SK-N-SH (cell line): ENCODE measurements at regions not wholly inside any gene's neighbourhood (a gene's known extent, or its start where the extent isn't known, plus 50 kb on each side); places are given as distances from the start of the nearest gene placed in this dataset.
"Not testable (repeated sequence)": the region's sequence is repeated elsewhere in the genome, so short reads cannot be mapped to it uniquely, and the experiment has no call there.

Experiments
- CTCF ChIA-PET: fragments of 300-600, 350-600 bp; formaldehyde crosslinking; extraction: SDS; loops from one replicate; lab custom pipeline; 2021; lab: Yijun Ruan, JAX
- POLR2A ChIA-PET: fragments of 350-600 bp; sonication (Branson Sonifier 250); formaldehyde crosslinking; extraction: SDS; loops from one replicate; lab custom pipeline; 2020; ENCODE audit warnings: antibody characterized with exemption, inconsistent platforms; lab: Yijun Ruan, JAX
- DNase-seq: peaks from one replicate; pipeline ENCODE4 v3.0.0; 2012
- H2AFZ ChIP-seq: fragments of 200-600 bp; sonication (generic); 2 replicates; pipeline ENCODE4 v1.8.1; 2016; ENCODE audit warnings: antibody characterized with exemption, mild to moderate bottlenecking, low read depth
- H3F3A ChIP-seq: fragments of 200-600 bp; sonication (generic); replicated peaks from 2 replicates; pipeline ENCODE3; 2016; ENCODE audit warnings: antibody characterized with exemption, mild to moderate bottlenecking; ENCODE audit not compliant: insufficient read depth
- H3K27ac ChIP-seq, 2 experiments: fragments of 200-500 bp in 1 of 2; fragments of 200-600 bp in 1 of 2; sonication (Bioruptor generic) in 1 of 2; sonication (generic), shearing (Covaris generic) in 1 of 2; 2 replicates each; pipeline versions ENCODE4 v1.5.1 to v1.6.1; 2014 to 2016; ENCODE audit warnings: low read depth in 2 of 2, inconsistent platforms in 1 of 2, low read length in 1 of 2, mild to moderate bottlenecking in 1 of 2, mixed read lengths in 1 of 2
- H3K27me3 ChIP-seq: fragments of 200-600 bp; sonication (generic), shearing (Covaris generic); 2 replicates; pipeline ENCODE4 v1.6.1; 2016; ENCODE audit warnings: mixed run types; ENCODE audit not compliant: insufficient read depth
- H3K36me3 ChIP-seq, 2 experiments: fragments of 200-500 bp in 1 of 2; fragments of 200-600 bp in 1 of 2; sonication (Bioruptor generic) in 1 of 2; sonication (generic) in 1 of 2; replicated peaks in 1 of 2; 2 replicates each; pipeline versions ENCODE3 to v1.5.1; 2014 to 2016; ENCODE audit warnings: low read length in 1 of 2, mild to moderate bottlenecking in 1 of 2; ENCODE audit not compliant: insufficient read depth in 2 of 2, control insufficient read depth in 1 of 2
- H3K4me1 ChIP-seq, 2 experiments: fragments of 200-500 bp in 1 of 2; fragments of 200-600 bp in 1 of 2; sonication (Bioruptor generic) in 1 of 2; sonication (generic), shearing (Covaris generic) in 1 of 2; 2 replicates each; pipeline versions ENCODE4 v1.5.1 to v1.6.1; 2014 to 2016; ENCODE audit warnings: low read depth in 1 of 2, low read length in 1 of 2, mixed run types in 1 of 2; ENCODE audit not compliant: insufficient read depth in 2 of 2, control insufficient read depth in 1 of 2
- H3K4me2 ChIP-seq: fragments of 200-600 bp; sonication (generic), shearing (Covaris generic); 2 replicates; pipeline ENCODE4 v1.6.1; 2017; ENCODE audit warnings: mixed run types
- H3K4me3 ChIP-seq, 2 experiments: fragments of 200-500 bp in 1 of 2; fragments of 200-600 bp in 1 of 2; sonication (Bioruptor generic) in 1 of 2; sonication (generic), shearing (Covaris generic) in 1 of 2; 2 replicates each; pipeline versions ENCODE4 v1.5.1 to v1.8.1; 2014 to 2016; ENCODE audit warnings: low read depth in 2 of 2, inconsistent platforms in 1 of 2, low read length in 1 of 2, mild to moderate bottlenecking in 1 of 2, mixed read lengths in 1 of 2, moderate library complexity in 1 of 2
- H3K79me2 ChIP-seq: fragments of 200-600 bp; sonication (generic); 2 replicates; pipeline ENCODE4 v1.8.1; 2017; ENCODE audit warnings: mild to moderate bottlenecking; ENCODE audit not compliant: insufficient read depth
- H3K9ac ChIP-seq: fragments of 200-600 bp; sonication (generic); 2 replicates; pipeline ENCODE4 v1.6.1; 2017; ENCODE audit warnings: mixed run types
- H3K9me2 ChIP-seq: fragments of 200-600 bp; sonication (generic); 2 replicates; pipeline ENCODE4 v1.6.1; 2017; ENCODE audit warnings: mixed run types
- H3K9me3 ChIP-seq: fragments of 200-600 bp; sonication (generic); 2 replicates; pipeline ENCODE4 v1.6.1; 2017; ENCODE audit warnings: mixed run types, mild to moderate bottlenecking, moderate library complexity
- H4K20me1 ChIP-seq: fragments of 200-600 bp; sonication (generic); 2 replicates; pipeline ENCODE4 v1.6.1; 2017; ENCODE audit warnings: mild to moderate bottlenecking, mixed run types; ENCODE audit not compliant: insufficient read depth
- EP300 ChIP-seq, 2 experiments: IDR thresholded peaks; 2 replicates each; pipeline versions ENCODE4 v1.4.0 to v1.6.1; 2012; ENCODE audit warnings: borderline replicate concordance in 1 of 2, low read depth in 1 of 2, low read length in 1 of 2
- FOXJ3 ChIP-seq: sonication (generic); formaldehyde crosslinking; IDR thresholded peaks from 2 replicates; pipeline ENCODE4 v1.5.1; 2020; ENCODE audit warnings: mild to moderate bottlenecking, missing genetic modification reagents
- FOXM1 ChIP-seq: IDR thresholded peaks from 2 replicates; pipeline ENCODE4 v1.4.0; 2012; ENCODE audit warnings: low read depth, mild to moderate bottlenecking
- GATA2 ChIP-seq: sonication (generic); formaldehyde crosslinking; IDR thresholded peaks from 2 replicates; pipeline ENCODE4 v1.5.0; 2020; ENCODE audit warnings: mild to moderate bottlenecking, missing genetic modification reagents
- MEF2A ChIP-seq: IDR thresholded peaks from 2 replicates; pipeline ENCODE4 v1.4.0; 2012; ENCODE audit warnings: low read depth, borderline replicate concordance
- MXI1 ChIP-seq: IDR thresholded peaks from 2 replicates; pipeline ENCODE4 v1.6.1; 2012; ENCODE audit warnings: mild to moderate bottlenecking, low read depth, low read length, improper control_type of control experiment
- NFIC ChIP-seq: IDR thresholded peaks from 2 replicates; pipeline ENCODE4 v1.4.0; 2012; ENCODE audit warnings: borderline replicate concordance
- NRF1 ChIP-seq: IDR thresholded peaks from 2 replicates; pipeline ENCODE4 v1.6.1; 2012; ENCODE audit warnings: low read depth, mild to moderate bottlenecking, low read length
- RFX5 ChIP-seq: IDR thresholded peaks from 2 replicates; pipeline ENCODE4 v1.6.1; 2012; ENCODE audit warnings: mild to moderate bottlenecking, improper control_type of control experiment, low read length
- RXRA ChIP-seq: IDR thresholded peaks from 2 replicates; pipeline ENCODE4 v1.4.0; 2012; ENCODE audit warnings: low read depth, mild to moderate bottlenecking, borderline replicate concordance
- TAF1 ChIP-seq: IDR thresholded peaks from 2 replicates; pipeline ENCODE4 v1.6.1; 2012; ENCODE audit warnings: low read depth, mild to moderate bottlenecking, low read length, moderate library complexity, borderline replicate concordance
- TCF12 ChIP-seq: IDR thresholded peaks from 2 replicates; pipeline ENCODE4 v1.4.0; 2012
- TEAD4 ChIP-seq: IDR thresholded peaks from 2 replicates; pipeline ENCODE4 v1.4.0; 2012; ENCODE audit warnings: mild to moderate bottlenecking, borderline replicate concordance; ENCODE audit not compliant: insufficient read depth
- USF1 ChIP-seq: IDR thresholded peaks from 2 replicates; pipeline ENCODE4 v1.4.0; 2012; ENCODE audit warnings: low read depth, borderline replicate concordance
- WGBS: methylation state at CpG from one replicate; pipeline ENCODE4 v1.1.6; 2017; ENCODE audit warnings: low lambda C conversion rate; 5-methylcytosine and 5-hydroxymethylcytosine counted together
- TF ChIP-seq, protein P1 (sequence below): fragments of 150-350 bp; IDR thresholded peaks from 2 replicates; pipeline ENCODE4 v1.6.1; 2016; ENCODE audit warnings: mild to moderate bottlenecking, low read depth, low read length
- TF ChIP-seq, protein P2 (sequence below): fragments of 150-350 bp; IDR thresholded peaks from 2 replicates; pipeline ENCODE4 v1.6.1; 2017; ENCODE audit warnings: antibody characterized with exemption, low read length, low read depth, borderline replicate concordance
- TF ChIP-seq, protein P3 (sequence below): IDR thresholded peaks from 2 replicates; pipeline ENCODE4; 2012

DNA sequence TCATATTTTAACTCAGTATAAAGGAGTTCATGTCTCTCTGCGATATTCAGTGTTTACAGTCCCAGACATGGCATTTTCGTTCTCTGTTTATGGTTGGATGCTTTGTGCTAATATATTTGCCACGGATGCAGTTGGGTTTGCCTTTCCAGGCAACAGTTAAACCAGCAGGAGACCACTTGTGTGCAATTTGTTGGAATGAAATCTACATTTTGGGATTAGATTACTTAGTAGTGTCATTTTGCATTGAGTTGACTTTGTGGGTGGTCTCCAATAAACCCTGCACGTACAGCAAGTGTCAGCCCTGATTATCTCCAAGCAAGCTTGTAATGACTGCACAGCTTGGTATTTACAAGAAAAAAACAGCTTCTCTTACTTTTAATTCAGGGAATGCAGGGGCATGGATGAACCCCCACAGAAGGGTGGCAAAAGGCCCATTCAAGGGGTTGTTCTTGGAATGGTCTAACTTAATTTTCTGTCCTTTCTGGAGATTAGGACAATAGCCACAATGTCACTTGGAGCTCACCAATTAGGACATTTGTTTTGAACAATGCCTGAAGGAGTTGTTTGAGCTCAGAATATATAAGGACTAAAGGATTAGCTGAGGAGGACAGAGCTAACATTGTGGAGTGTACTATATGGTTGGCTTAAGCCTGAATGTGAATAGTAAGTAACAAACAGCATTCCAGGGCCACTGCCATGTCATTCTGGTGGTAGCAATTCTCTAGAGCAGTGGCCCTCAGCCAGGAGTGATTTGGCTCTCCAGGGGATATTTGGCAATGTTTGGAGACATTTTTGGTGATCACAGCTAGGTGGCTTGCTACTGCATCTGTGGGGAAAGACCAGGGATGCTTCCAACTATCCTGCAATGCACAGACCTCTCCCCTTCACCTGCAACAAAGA is 121.5 kb downstream of the SLC4A3 start:
- CTCF ChIA-PET, result interaction anchor here (1.3 kb wide), 1 partner anchor 10 kb away, joined by 4 read pairs; no protein-coding TSS in a partner anchor
- Histone ChIP-seq H3K36me3 (no peaks in the 10 kb centered on the region), H3K27ac (no peak overlapping the region)

DNA sequence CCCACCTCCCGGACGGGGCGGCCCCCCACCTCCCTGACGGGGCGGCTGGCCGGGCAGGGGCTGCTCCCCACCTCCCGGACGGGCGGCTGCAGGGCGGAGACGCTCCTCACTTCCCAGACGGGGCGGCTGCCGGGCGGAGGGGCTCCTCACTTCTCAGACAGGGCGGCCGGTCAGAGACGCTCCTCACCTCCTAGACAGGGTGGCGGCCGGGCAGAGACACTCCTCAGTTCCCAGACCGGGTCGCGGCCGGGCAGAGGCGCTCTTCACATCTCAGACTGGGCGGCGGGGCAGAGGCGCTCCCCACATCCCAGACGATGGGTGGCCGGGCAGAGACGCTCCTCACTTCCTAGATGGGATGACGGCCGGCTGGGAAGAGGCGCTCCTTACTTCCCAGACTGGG is 123.7 kb downstream of the SLC4A3 start:
- H3K4me3 ChIP-seq, CTCF ChIA-PET, DNase-seq, H3K9ac ChIP-seq, H3K79me2 ChIP-seq, H3K9me2 ChIP-seq, H3K27ac ChIP-seq, H3K4me1 ChIP-seq, H2AFZ ChIP-seq, H3K4me2 ChIP-seq, H3K9me3 ChIP-seq, H3F3A ChIP-seq, H4K20me1 ChIP-seq, H3K27me3 ChIP-seq, H3K36me3 ChIP-seq, POLR2A ChIA-PET: not testable (repeated sequence)
- WGBS, result 60% methylated on average over 6 of the region's 34 CpGs

More for the DNA sequence above, 121.5 kb downstream of the SLC4A3 start:
- H3K79me2 ChIP-seq, result no peaks in the 10 kb centered on the region
- H3F3A ChIP-seq, result no peaks in the 10 kb centered on the region
- no peak overlapping the region for H3K9ac ChIP-seq
- no peaks in the 10 kb centered on the region; the same call in 1 of the 2 replicates for H3K27me3 ChIP-seq
- TF ChIP-seq TAF1, result no peak
- TF ChIP-seq, all 33 proteins: peak for 0
- no peak overlapping the region for H3K4me3 ChIP-seq
- H3K4me2 ChIP-seq, result no peak overlapping the region
- H2AFZ ChIP-seq, result no peak overlapping the region
- no peaks in the 10 kb centered on the region for H4K20me1 ChIP-seq
- H3K9me2 ChIP-seq, result no peaks in the 10 kb centered on the region
- POLR2A ChIA-PET, result no interaction called here
- 2% methylated on average over 4 of the region's 4 CpGs for WGBS
- H3K9me3 ChIP-seq, result no peaks in the 10 kb centered on the region
- DNase-seq, result no peak
- no peaks in the 10 kb centered on the region for H3K4me1 ChIP-seq

DNA sequence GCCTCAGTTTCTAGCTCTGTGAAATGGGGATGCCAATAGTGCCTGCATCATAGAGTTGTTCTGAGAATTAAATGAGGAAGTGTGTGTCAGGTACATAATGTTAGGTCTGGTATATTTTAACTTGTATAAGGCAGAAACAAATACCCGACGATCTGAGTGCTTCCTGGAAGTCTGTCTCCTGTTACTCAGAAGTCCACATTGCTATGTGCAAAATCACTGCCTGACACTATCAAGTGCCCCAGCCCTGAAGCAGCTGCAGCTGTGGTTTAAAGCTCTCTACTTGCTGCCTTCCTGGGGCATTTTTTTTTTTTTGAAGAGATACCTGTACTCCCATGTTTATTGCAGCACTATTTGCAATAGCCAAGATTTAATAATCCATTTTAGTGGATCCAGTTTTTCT is 125.3 kb downstream of the SLC4A3 start:
- no peak for DNase-seq
- Histone ChIP-seq H3K27ac (no peak overlapping the region), H3K36me3 (no peaks in the 10 kb centered on the region), H3K79me2 (no peaks in the 10 kb centered on the region), H3K4me3 (no peak overlapping the region), H2AFZ (no peak overlapping the region), H3K4me2 (no peak overlapping the region), H3K9ac (no peak overlapping the region), H3K4me1 (no peaks in the 10 kb centered on the region), H3K27me3 (no peaks in the 10 kb centered on the region), H3K9me3 (no peaks in the 10 kb centered on the region), H4K20me1 (no peaks in the 10 kb centered on the region), H3K9me2 (no peaks in the 10 kb centered on the region), H3F3A (no peaks in the 10 kb centered on the region)
- 6% methylated on average over 2 of the region's 2 CpGs for WGBS
- CTCF ChIA-PET, result no interaction called here
- POLR2A ChIA-PET, result no interaction called here
- TF ChIP-seq RFX5, result no peak
- no peak for TF ChIP-seq TEAD4
- TF ChIP-seq TAF1, result no peak
- TF ChIP-seq FOXM1, result no peak
- no peak for TF ChIP-seq NFIC
- no peak for TF ChIP-seq FOXJ3 (CRISPR knock-in tag)
- TF ChIP-seq, protein P1, sequence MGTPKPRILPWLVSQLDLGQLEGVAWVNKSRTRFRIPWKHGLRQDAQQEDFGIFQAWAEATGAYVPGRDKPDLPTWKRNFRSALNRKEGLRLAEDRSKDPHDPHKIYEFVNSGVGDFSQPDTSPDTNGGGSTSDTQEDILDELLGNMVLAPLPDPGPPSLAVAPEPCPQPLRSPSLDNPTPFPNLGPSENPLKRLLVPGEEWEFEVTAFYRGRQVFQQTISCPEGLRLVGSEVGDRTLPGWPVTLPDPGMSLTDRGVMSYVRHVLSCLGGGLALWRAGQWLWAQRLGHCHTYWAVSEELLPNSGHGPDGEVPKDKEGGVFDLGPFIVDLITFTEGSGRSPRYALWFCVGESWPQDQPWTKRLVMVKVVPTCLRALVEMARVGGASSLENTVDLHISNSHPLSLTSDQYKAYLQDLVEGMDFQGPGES, result no peak
- TF ChIP-seq MXI1, result no peak
- no peak for TF ChIP-seq NRF1
- no peak for TF ChIP-seq EP300 (IDR thresholded peaks at IDR 0.05; ENCODE audit: borderline replicate concordance in 1 of 2, low read depth in 1 of 2, low read length in 1 of 2)
- TF ChIP-seq, protein P2, sequence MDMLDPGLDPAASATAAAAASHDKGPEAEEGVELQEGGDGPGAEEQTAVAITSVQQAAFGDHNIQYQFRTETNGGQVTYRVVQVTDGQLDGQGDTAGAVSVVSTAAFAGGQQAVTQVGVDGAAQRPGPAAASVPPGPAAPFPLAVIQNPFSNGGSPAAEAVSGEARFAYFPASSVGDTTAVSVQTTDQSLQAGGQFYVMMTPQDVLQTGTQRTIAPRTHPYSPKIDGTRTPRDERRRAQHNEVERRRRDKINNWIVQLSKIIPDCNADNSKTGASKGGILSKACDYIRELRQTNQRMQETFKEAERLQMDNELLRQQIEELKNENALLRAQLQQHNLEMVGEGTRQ, result no peak
- no peak for TF ChIP-seq MEF2A
- no peak for TF ChIP-seq USF1
- TF ChIP-seq GATA2 (CRISPR knock-in tag), result no peak
- TF ChIP-seq RXRA, result no peak
- TF ChIP-seq, protein P3, sequence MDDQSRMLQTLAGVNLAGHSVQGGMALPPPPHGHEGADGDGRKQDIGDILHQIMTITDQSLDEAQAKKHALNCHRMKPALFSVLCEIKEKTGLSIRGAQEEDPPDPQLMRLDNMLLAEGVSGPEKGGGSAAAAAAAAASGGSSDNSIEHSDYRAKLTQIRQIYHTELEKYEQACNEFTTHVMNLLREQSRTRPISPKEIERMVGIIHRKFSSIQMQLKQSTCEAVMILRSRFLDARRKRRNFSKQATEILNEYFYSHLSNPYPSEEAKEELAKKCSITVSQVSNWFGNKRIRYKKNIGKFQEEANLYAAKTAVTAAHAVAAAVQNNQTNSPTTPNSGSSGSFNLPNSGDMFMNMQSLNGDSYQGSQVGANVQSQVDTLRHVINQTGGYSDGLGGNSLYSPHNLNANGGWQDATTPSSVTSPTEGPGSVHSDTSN, result no peak
- TF ChIP-seq TCF12, result no peak
